Astrocyte (in vitro differentiated cells and primary cell): ENCODE measurements at regions not wholly inside any gene's neighbourhood (a gene's known extent, or its start where the extent isn't known, plus 50 kb on each side); places are given as distances from the start of the nearest gene placed in this dataset.

Experiments
- DNase-seq: peaks from one replicate; pipeline ENCODE4 v3.0.0-alpha.2; 2010; ENCODE audit warnings: low read depth
- FAIRE-seq: peaks from 2 replicates; lab custom pipeline; 2011; peaks lifted over from hg19 to GRCh38; lab: Jason Lieb, UNC
- H2AFZ ChIP-seq: 2 replicates; pipeline ENCODE4 v1.6.0; 2012; ENCODE audit warnings: low read depth, low read length, inconsistent platforms
- H3K27ac ChIP-seq: 2 replicates; pipeline ENCODE4 v1.5.1; 2011; ENCODE audit warnings: low read depth, low read length, inconsistent platforms
- H3K27me3 ChIP-seq: 2 replicates; pipeline ENCODE4 v1.6.0; 2011; ENCODE audit warnings: low read length, inconsistent platforms; ENCODE audit not compliant: insufficient read depth
- H3K36me3 ChIP-seq: 2 replicates; pipeline ENCODE4 v1.5.1; 2011; ENCODE audit warnings: low read length, inconsistent platforms; ENCODE audit not compliant: insufficient read depth
- H3K4me1 ChIP-seq: 2 replicates; pipeline ENCODE4 v1.5.1; 2011; ENCODE audit warnings: low read length, inconsistent platforms; ENCODE audit not compliant: insufficient read depth
- H3K4me2 ChIP-seq: 2 replicates; pipeline ENCODE4 v1.6.0; 2012; ENCODE audit warnings: low read length, inconsistent platforms
- H3K4me3 ChIP-seq: 2 replicates; pipeline ENCODE4 v1.5.1; 2011; ENCODE audit warnings: low read depth, mild to moderate bottlenecking, low read length, inconsistent platforms; ENCODE audit not compliant: insufficient read depth
- H3K79me2 ChIP-seq: 2 replicates; pipeline ENCODE4 v1.6.0; 2012; ENCODE audit warnings: mild to moderate bottlenecking, low read length, inconsistent platforms; ENCODE audit not compliant: insufficient read depth
- H3K9ac ChIP-seq: 2 replicates; pipeline ENCODE4 v1.6.0; 2012; ENCODE audit warnings: mild to moderate bottlenecking, low read length, inconsistent platforms
- H3K9me3 ChIP-seq: 2 replicates; pipeline ENCODE4 v1.5.1; 2012; ENCODE audit warnings: low read depth, mild to moderate bottlenecking, low read length, inconsistent platforms; ENCODE audit not compliant: insufficient read depth
- H4K20me1 ChIP-seq: 2 replicates; pipeline ENCODE4 v1.6.0; 2012; ENCODE audit warnings: low read length, inconsistent platforms; ENCODE audit not compliant: insufficient read depth
- H3K27ac Mint-ChIP-seq: one replicate; pipeline ENCODE4 v1.8.0; 2021; ENCODE audit warnings: mild to moderate bottlenecking, mixed read lengths; ENCODE audit not compliant: unreplicated experiment
- H3K27me3 Mint-ChIP-seq: one replicate; pipeline ENCODE4 v1.8.0; 2021; ENCODE audit warnings: low read depth, mixed read lengths; ENCODE audit not compliant: unreplicated experiment
- H3K36me3 Mint-ChIP-seq: one replicate; pipeline ENCODE4 v1.8.0; 2021; ENCODE audit warnings: low read depth, mixed read lengths; ENCODE audit not compliant: unreplicated experiment
- H3K4me1 Mint-ChIP-seq: one replicate; pipeline ENCODE4 v1.8.0; 2021; ENCODE audit warnings: low read depth, mixed read lengths; ENCODE audit not compliant: unreplicated experiment
- H3K4me3 Mint-ChIP-seq: one replicate; pipeline ENCODE4 v1.8.0; 2021; ENCODE audit warnings: mild to moderate bottlenecking, moderate library complexity, mixed read lengths; ENCODE audit not compliant: unreplicated experiment
- H3K9me3 Mint-ChIP-seq: one replicate; pipeline ENCODE4 v1.8.0; 2021; ENCODE audit warnings: mild to moderate bottlenecking, mixed read lengths; ENCODE audit not compliant: unreplicated experiment
- CTCF ChIP-seq: IDR thresholded peaks from 2 replicates; pipeline ENCODE4 v1.5.1; 2011; ENCODE audit warnings: low read depth, mild to moderate bottlenecking, inconsistent platforms, low read length, moderate library complexity; ENCODE audit not compliant: insufficient read depth
- EZH2 ChIP-seq: IDR thresholded peaks from 2 replicates; pipeline ENCODE4 v1.6.1; 2012; ENCODE audit warnings: mild to moderate bottlenecking, low read length, inconsistent platforms; ENCODE audit not compliant: insufficient read depth

- no peak overlapping the region for H3K4me3 Mint-ChIP-seq
- H3K36me3 ChIP-seq, result no peaks in the 10 kb centered on the region
- H3K4me1 ChIP-seq, result no peaks in the 10 kb centered on the region
- no peak overlapping the region for H3K4me3 ChIP-seq
- FAIRE-seq, result no peak
- no peak overlapping the region for H3K27ac Mint-ChIP-seq
- TF ChIP-seq EZH2 (no peak), CTCF (no peak)
- no peaks in the 10 kb centered on the region for H3K27me3 ChIP-seq
- H2AFZ ChIP-seq, result no peak overlapping the region
- H3K27ac ChIP-seq, result no peak overlapping the region
- H3K27me3 Mint-ChIP-seq, result no peaks in the 10 kb centered on the region
- no peak for DNase-seq
- no peak overlapping the region for H3K9ac ChIP-seq
- H3K36me3 Mint-ChIP-seq, result no peaks in the 10 kb centered on the region
- H4K20me1 ChIP-seq, result no peaks in the 10 kb centered on the region
- no peak overlapping the region for H3K4me2 ChIP-seq
- peaks cover 2% of the 10 kb centered on the region for H3K9me3 Mint-ChIP-seq
- H3K4me1 Mint-ChIP-seq, result no peaks in the 10 kb centered on the region
- no peaks in the 10 kb centered on the region for H3K9me3 ChIP-seq
- H3K79me2 ChIP-seq, result no peaks in the 10 kb centered on the region
Measured at GRCh38 chr4:62408454-62408853, 1208.3 kb downstream of the ADGRL3 start.

GRCh38 chr4:62407534-62407933 lies 1207.4 kb downstream of the ADGRL3 start:
- no peak overlapping the region for H2AFZ ChIP-seq

More at GRCh38 chr4:62407534-62407933, 1207.4 kb downstream of the ADGRL3 start:
- TF ChIP-seq EZH2 (no peak), CTCF (no peak)
- no peak overlapping the region for H3K9ac ChIP-seq
- Mint-ChIP-seq H3K36me3 (no peaks in the 10 kb centered on the region), H3K4me3 (no peak overlapping the region), H3K27ac (no peak overlapping the region), H3K9me3 (peaks cover 2% of the 10 kb centered on the region), H3K27me3 (no peaks in the 10 kb centered on the region), H3K4me1 (no peaks in the 10 kb centered on the region)
- no peak overlapping the region for H3K4me3 ChIP-seq
- no peaks in the 10 kb centered on the region for H3K36me3 ChIP-seq
- DNase-seq (no peak), FAIRE-seq (no peak)
- H3K27me3 ChIP-seq, result no peaks in the 10 kb centered on the region
- no peak overlapping the region for H3K4me2 ChIP-seq
- H3K4me1 ChIP-seq, result no peaks in the 10 kb centered on the region
- no peaks in the 10 kb centered on the region for H3K79me2 ChIP-seq
- no peaks in the 10 kb centered on the region for H4K20me1 ChIP-seq
- H3K9me3 ChIP-seq, result no peaks in the 10 kb centered on the region
- H3K27ac ChIP-seq, result no peak overlapping the region
